ENCODE measurements at regions not wholly inside any gene's neighbourhood (a gene's known extent, or its start where the extent isn't known, plus 50 kb on each side); places are given as distances from the start of the nearest gene placed in this dataset.

DNA sequence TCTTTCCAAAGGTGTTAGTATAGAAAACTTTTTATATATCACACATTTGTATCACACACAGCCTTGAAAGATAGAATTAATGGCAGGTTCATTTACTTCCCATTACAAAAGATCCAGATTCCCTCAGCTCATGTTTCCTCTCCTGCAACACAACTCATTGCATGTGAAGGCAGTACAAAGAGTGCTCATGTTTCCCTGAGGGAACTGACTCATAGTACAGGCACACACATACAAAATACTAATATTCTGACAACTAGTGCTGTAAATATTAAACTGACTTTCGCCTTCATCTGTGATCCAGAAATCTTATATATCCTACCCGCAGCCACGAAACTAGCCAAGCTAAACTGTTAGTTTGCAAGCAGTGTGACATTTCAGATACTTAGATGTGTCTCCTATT, 819.8 kb upstream of the PCDH7 start:
- TF ChIP-seq POLR2AphosphoS5 (IDR thresholded peaks at IDR 0.05; ENCODE audit: insufficient read depth, low read depth, low read length) (no peak), POLR2A (IDR thresholded peaks at IDR 0.05; ENCODE audit: low read depth, low read length) (no peak), FOS (IDR thresholded peaks at IDR 0.05; ENCODE audit: borderline replicate concordance, insufficient read depth, low read length) (no peak), EZH2 (IDR thresholded peaks at IDR 0.05; ENCODE audit: borderline replicate concordance, low read depth, low read length, severe bottlenecking) (no peak), JUN (IDR thresholded peaks at IDR 0.05; ENCODE audit: borderline replicate concordance, insufficient read depth, insufficient read length, low read depth) (no peak)
- TF ChIP-seq, protein P1, sequence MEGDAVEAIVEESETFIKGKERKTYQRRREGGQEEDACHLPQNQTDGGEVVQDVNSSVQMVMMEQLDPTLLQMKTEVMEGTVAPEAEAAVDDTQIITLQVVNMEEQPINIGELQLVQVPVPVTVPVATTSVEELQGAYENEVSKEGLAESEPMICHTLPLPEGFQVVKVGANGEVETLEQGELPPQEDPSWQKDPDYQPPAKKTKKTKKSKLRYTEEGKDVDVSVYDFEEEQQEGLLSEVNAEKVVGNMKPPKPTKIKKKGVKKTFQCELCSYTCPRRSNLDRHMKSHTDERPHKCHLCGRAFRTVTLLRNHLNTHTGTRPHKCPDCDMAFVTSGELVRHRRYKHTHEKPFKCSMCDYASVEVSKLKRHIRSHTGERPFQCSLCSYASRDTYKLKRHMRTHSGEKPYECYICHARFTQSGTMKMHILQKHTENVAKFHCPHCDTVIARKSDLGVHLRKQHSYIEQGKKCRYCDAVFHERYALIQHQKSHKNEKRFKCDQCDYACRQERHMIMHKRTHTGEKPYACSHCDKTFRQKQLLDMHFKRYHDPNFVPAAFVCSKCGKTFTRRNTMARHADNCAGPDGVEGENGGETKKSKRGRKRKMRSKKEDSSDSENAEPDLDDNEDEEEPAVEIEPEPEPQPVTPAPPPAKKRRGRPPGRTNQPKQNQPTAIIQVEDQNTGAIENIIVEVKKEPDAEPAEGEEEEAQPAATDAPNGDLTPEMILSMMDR (IDR thresholded peaks at IDR 0.05; ENCODE audit: extremely low read depth in 1 of 2, insufficient read depth in 1 of 2, low read depth in 1 of 2, low read length in 2 of 2), result no peak
- TF ChIP-seq, protein P2, sequence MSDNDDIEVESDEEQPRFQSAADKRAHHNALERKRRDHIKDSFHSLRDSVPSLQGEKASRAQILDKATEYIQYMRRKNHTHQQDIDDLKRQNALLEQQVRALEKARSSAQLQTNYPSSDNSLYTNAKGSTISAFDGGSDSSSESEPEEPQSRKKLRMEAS (IDR thresholded peaks at IDR 0.05; ENCODE audit: insufficient read depth, insufficient read length), result no peak

All from endothelial cell of umbilical vein (primary cell).